ENCODE measurements at regions not wholly inside any gene's neighbourhood (a gene's known extent, or its start where the extent isn't known, plus 50 kb on each side); places are given as distances from the start of the nearest gene placed in this dataset.

- Histone ChIP-seq H3K27ac (peak overlapping the region in 2 of 12 donors; percentile 10 to 20), H3K4me1 (no peaks in the 10 kb centered on the region), H3K4me3 (no peak overlapping the region), H3K9me3 (no peaks in the 10 kb centered on the region), H3K36me3 (no peaks in the 10 kb centered on the region), H3K27me3 (no peaks in the 10 kb centered on the region)
- 52 to 74% (median 68%) methylated on average over 7 of the region's 7 CpGs for WGBS, 4 donors
- peak in 1 of 5 donors; percentile 58 for DNase-seq
- intact Hi-C loops (cut with DNase I), result no loop called here
- ATAC-seq, result peak; percentile 35 to 75 (median 50)
- TF ChIP-seq POLR2A (IDR thresholded peaks at IDR 0.05), result no peak
- TF ChIP-seq, protein P1, sequence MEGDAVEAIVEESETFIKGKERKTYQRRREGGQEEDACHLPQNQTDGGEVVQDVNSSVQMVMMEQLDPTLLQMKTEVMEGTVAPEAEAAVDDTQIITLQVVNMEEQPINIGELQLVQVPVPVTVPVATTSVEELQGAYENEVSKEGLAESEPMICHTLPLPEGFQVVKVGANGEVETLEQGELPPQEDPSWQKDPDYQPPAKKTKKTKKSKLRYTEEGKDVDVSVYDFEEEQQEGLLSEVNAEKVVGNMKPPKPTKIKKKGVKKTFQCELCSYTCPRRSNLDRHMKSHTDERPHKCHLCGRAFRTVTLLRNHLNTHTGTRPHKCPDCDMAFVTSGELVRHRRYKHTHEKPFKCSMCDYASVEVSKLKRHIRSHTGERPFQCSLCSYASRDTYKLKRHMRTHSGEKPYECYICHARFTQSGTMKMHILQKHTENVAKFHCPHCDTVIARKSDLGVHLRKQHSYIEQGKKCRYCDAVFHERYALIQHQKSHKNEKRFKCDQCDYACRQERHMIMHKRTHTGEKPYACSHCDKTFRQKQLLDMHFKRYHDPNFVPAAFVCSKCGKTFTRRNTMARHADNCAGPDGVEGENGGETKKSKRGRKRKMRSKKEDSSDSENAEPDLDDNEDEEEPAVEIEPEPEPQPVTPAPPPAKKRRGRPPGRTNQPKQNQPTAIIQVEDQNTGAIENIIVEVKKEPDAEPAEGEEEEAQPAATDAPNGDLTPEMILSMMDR (IDR thresholded peaks at IDR 0.05), result no peak
Measured at GRCh38 chr13:21971662-21972621, 301.1 kb downstream of the FGF9 start.

GRCh38 chr13:21973437-21974125 lies 302.7 kb downstream of the FGF9 start:
- Histone ChIP-seq H3K27ac (no peak overlapping the region), H3K9me3 (no peaks in the 10 kb centered on the region), H3K4me1 (no peaks in the 10 kb centered on the region), H3K36me3 (no peaks in the 10 kb centered on the region), H3K4me3 (no peak overlapping the region), H3K27me3 (no peaks in the 10 kb centered on the region)
- intact Hi-C loops (cut with DNase I), result no loop called here
- no peak for DNase-seq
- 84 to 89% (median 87%) methylated on average over 18 to 19 of the region's 19 CpGs for WGBS, 4 donors
- ATAC-seq, result no peak
- TF ChIP-seq, protein P1 (IDR thresholded peaks at IDR 0.05), result no peak
- TF ChIP-seq POLR2A (IDR thresholded peaks at IDR 0.05), result no peak

- H3K36me3 ChIP-seq, result no peaks in the 10 kb centered on the region
- no peaks in the 10 kb centered on the region for H3K27me3 ChIP-seq
- H3K4me3 ChIP-seq, result no peak overlapping the region
- DNase-seq (no peak), ATAC-seq (no peak)
- H3K27ac ChIP-seq, result no peak overlapping the region
- H3K9me3 ChIP-seq, result no peaks in the 10 kb centered on the region
- intact Hi-C loops (cut with DNase I), result no loop called here
- no peaks in the 10 kb centered on the region for H3K4me1 ChIP-seq
- TF ChIP-seq, protein P1 (IDR thresholded peaks at IDR 0.05), result no peak
- no peak for TF ChIP-seq POLR2A (IDR thresholded peaks at IDR 0.05)
- 74 to 89% (median 83%) methylated on average over 8 of the region's 8 CpGs for WGBS, 4 donors
Measured at GRCh38 chr13:21974741-21975140, 303.9 kb downstream of the FGF9 start.

DNA sequence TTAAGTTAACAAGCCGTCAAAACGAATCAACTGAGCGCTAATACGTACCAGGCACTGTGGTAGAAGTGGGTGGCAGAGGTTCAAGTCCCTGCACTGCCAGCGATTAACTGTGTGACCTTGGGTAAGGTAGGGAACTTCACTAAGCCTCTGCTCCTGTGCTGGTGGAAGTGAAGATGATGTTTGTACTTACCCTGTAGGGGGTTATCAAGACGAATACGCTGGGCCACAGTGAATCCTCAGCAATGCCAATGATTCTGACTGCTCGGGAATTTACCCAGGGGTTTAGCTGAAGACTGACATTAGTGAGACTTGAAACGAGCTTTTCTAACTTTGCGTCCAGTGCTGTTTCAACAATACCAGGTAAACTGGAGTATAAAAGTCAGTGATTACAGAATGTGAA lies 305.3 kb downstream of the FGF9 start:
- Histone ChIP-seq H3K4me1 (no peaks in the 10 kb centered on the region), H3K9me3 (no peaks in the 10 kb centered on the region), H3K4me3 (no peak overlapping the region), H3K36me3 (no peaks in the 10 kb centered on the region), H3K27me3 (no peaks in the 10 kb centered on the region), H3K27ac (no peak overlapping the region)
- WGBS, 4 donors, result 76 to 89% (median 81%) methylated on average over 10 of the region's 10 CpGs
- DNase-seq (no peak), ATAC-seq (no peak)
- TF ChIP-seq, protein P1 (IDR thresholded peaks at IDR 0.05), result no peak
- TF ChIP-seq POLR2A (IDR thresholded peaks at IDR 0.05), result no peak
- intact Hi-C loops (cut with DNase I), result no loop called here
